GM12878 (cell line): ENCODE measurements at regions not wholly inside any gene's neighbourhood (a gene's known extent, or its start where the extent isn't known, plus 50 kb on each side); places are given as distances from the start of the nearest gene placed in this dataset.

Experiments used
- ATAC-seq: fragments of 200-7000 bp; cut with Tn5 transposase; 3 replicates; pipeline ENCODE4 v1.9.1; 2020; ENCODE audit warnings: mild to moderate bottlenecking, moderate library complexity
- BruUV-seq: library from RNA; stranded (reverse); fragments of 400-500 nt; replicated peaks from 2 replicates; lab custom pipeline; 2021; lab: Mats Ljungman, UMichigan
- CTCF ChIA-PET: fragments of 300-600 bp; sonication (Branson Sonifier 250); formaldehyde crosslinking; extraction: SDS; loops from one replicate; lab custom pipeline; 2021; ENCODE audit warnings: inconsistent platforms; lab: Yijun Ruan, JAX
- POLR2A ChIA-PET: fragments of 350-600 bp; formaldehyde crosslinking; extraction: SDS; loops from one replicate; lab custom pipeline; 2021; ENCODE audit warnings: inconsistent platforms; lab: Charles Lee
- RAD21 ChIA-PET: fragments of 300-600 bp; sonication (Branson Sonifier 250); formaldehyde crosslinking; loops from one replicate; lab custom pipeline; 2023; ENCODE audit warnings: antibody characterized with exemption; ENCODE audit not compliant: unreplicated experiment; lab: Charles Lee
- SMC1A ChIA-PET: fragments of 300-600 bp; sonication (Branson Sonifier 250); formaldehyde crosslinking; loops from one replicate; lab custom pipeline; 2023; ENCODE audit not compliant: unreplicated experiment, uncharacterized antibody; lab: Charles Lee
- DNase-seq: peaks from one replicate; pipeline ENCODE4 v3.0.0-alpha.2; 2011; ENCODE audit warnings: low read depth, low spot score
- FAIRE-seq: peaks from 3 replicates; lab custom pipeline; 2011; peaks lifted over from hg19 to GRCh38; lab: Jason Lieb, UNC
- H2AFZ ChIP-seq: 2 replicates; pipeline ENCODE4 v1.6.0; 2011; ENCODE audit warnings: low read depth, low read length, control low read depth; ENCODE audit not compliant: control insufficient read depth
- H3K27ac ChIP-seq: 2 replicates; pipeline ENCODE4 v1.5.1; 2011; ENCODE audit warnings: control low read depth; ENCODE audit not compliant: control insufficient read depth, insufficient read depth
- H3K27me3 ChIP-seq, 2 experiments: replicated peaks in 1 of 2; 2 replicates each; pipeline versions ENCODE4 v1.6.0 to v1.6.1; 2011; ENCODE audit warnings: low read length in 1 of 2; ENCODE audit not compliant: control insufficient read depth in 2 of 2, insufficient read depth in 2 of 2
- H3K36me3 ChIP-seq, 2 experiments: 2 replicates each; pipeline ENCODE4 v1.5.1; 2011; ENCODE audit warnings: low read length in 1 of 2; ENCODE audit not compliant: control insufficient read depth in 2 of 2, insufficient read depth in 2 of 2
- H3K4me1 ChIP-seq: 2 replicates; pipeline ENCODE4 v1.6.1; 2011; ENCODE audit warnings: mild to moderate bottlenecking, low read length, moderate library complexity, mixed read lengths; ENCODE audit not compliant: control insufficient read depth, insufficient read depth
- H3K4me2 ChIP-seq: 2 replicates; pipeline ENCODE4 v1.6.0; 2011; ENCODE audit warnings: control low read depth; ENCODE audit not compliant: control insufficient read depth, insufficient read depth
- H3K4me3 ChIP-seq: fragments of 200-600 bp; sonication (generic); 2 replicates; pipeline ENCODE4 v1.5.1; 2016
- H3K79me2 ChIP-seq: 2 replicates; pipeline ENCODE4 v1.6.0; 2011; ENCODE audit warnings: low read length; ENCODE audit not compliant: control insufficient read depth, insufficient read depth
- H3K9ac ChIP-seq: 2 replicates; pipeline ENCODE4 v1.8.0; 2011; ENCODE audit warnings: low read length, control low read depth, mixed read lengths; ENCODE audit not compliant: control insufficient read depth, insufficient read depth
- H3K9me3 ChIP-seq: replicated peaks from 3 replicates; pipeline ENCODE4 v1.5.1; 2011; ENCODE audit warnings: mild to moderate bottlenecking, low read length; ENCODE audit not compliant: control insufficient read depth, insufficient read depth
- H4K20me1 ChIP-seq: 2 replicates; pipeline ENCODE4 v1.6.0; 2011; ENCODE audit not compliant: control insufficient read depth, insufficient read depth
- BCLAF1 ChIP-seq: fragments of 450-650 bp; IDR thresholded peaks from 2 replicates; pipeline ENCODE4 v1.6.1; 2017; ENCODE audit warnings: antibody characterized with exemption, mild to moderate bottlenecking, moderate library complexity
- BHLHE40 ChIP-seq, 2 experiments: fragments of 450-650 bp in 1 of 2; IDR thresholded peaks; 2 replicates each; pipeline ENCODE4 v1.6.1; 2011 to 2017; ENCODE audit warnings: low read depth in 2 of 2, borderline replicate concordance in 1 of 2, improper control_type of control experiment in 1 of 2, low read length in 1 of 2, mild to moderate bottlenecking in 1 of 2
- CBX3 ChIP-seq: fragments of 200-600 bp; sonication (generic); IDR thresholded peaks from 2 replicates; pipeline ENCODE4 v1.6.1; 2016; ENCODE audit warnings: low read depth, borderline replicate concordance
- CHD1 ChIP-seq: IDR thresholded peaks from 2 replicates; pipeline ENCODE4 v1.6.1; 2012; ENCODE audit warnings: low read depth, low read length, improper control_type of control experiment
- E2F8 ChIP-seq: fragments of 450-650 bp; IDR thresholded peaks from 2 replicates; pipeline ENCODE4 v1.6.1; 2018; ENCODE audit warnings: mild to moderate bottlenecking, low read depth, moderate library complexity; ENCODE audit not compliant: partially characterized antibody
- ETV6 ChIP-seq, 2 experiments: fragments of 450-650 bp in 1 of 2; IDR thresholded peaks in 1 of 2; conservative IDR thresholded peaks in 1 of 2; 2 replicates each; pipeline ENCODE4 v1.6.1; 2014; ENCODE audit warnings: antibody characterized with exemption in 1 of 2, borderline replicate concordance in 1 of 2, low read depth in 1 of 2, mild to moderate bottlenecking in 1 of 2, moderate library complexity in 1 of 2
- FOXM1 ChIP-seq: IDR thresholded peaks from 2 replicates; pipeline ENCODE4 v1.6.1; 2012; ENCODE audit warnings: low read depth, mild to moderate bottlenecking, inconsistent platforms, low read length, moderate library complexity
- JUND ChIP-seq: IDR thresholded peaks from 2 replicates; pipeline ENCODE4 v1.6.1; 2012; ENCODE audit warnings: low read depth, mild to moderate bottlenecking, low read length, improper control_type of control experiment, moderate library complexity
- MYB ChIP-seq: fragments of 150-350 bp; IDR thresholded peaks from 2 replicates; pipeline ENCODE4 v1.6.1; 2014; ENCODE audit warnings: mild to moderate bottlenecking, low read depth, low read length, borderline replicate concordance
- NKRF ChIP-seq: fragments of 450-650 bp; conservative IDR thresholded peaks from 2 replicates; pipeline ENCODE4 v1.6.1; 2017; ENCODE audit warnings: mild to moderate bottlenecking, moderate library complexity
- POLR2AphosphoS5 ChIP-seq: IDR thresholded peaks from 2 replicates; pipeline ENCODE4 v1.6.1; 2011; ENCODE audit warnings: mild to moderate bottlenecking, low read length, inconsistent platforms
- SMC3 ChIP-seq: IDR thresholded peaks from 2 replicates; pipeline ENCODE4 v1.6.1; 2011; ENCODE audit warnings: low read length, improper control_type of control experiment, borderline replicate concordance
- ZNF24 ChIP-seq: fragments of 450-650 bp; IDR thresholded peaks from 2 replicates; pipeline ENCODE4 v1.6.1; 2017; ENCODE audit warnings: antibody characterized with exemption, mild to moderate bottlenecking
- ZNF274 ChIP-seq: IDR thresholded peaks from one replicate; pipeline ENCODE4 v1.8.0; 2011; ENCODE audit not compliant: insufficient read length, insufficient read depth
- WGBS: methylation state at CpG from one replicate; pipeline ENCODE4 v1.1.6; 2016; ENCODE audit warnings: low lambda C conversion rate; ENCODE audit not compliant: insufficient replicate concordance, insufficient coverage; ENCODE audit errors: missing lambda C conversion rate; 5-methylcytosine and 5-hydroxymethylcytosine counted together
- in situ Hi-C: fragments of 300-500 bp; cut with MboI; formaldehyde crosslinking; loops from 9 replicates; pipeline ENCODE4 v1.14.3; 2018; ENCODE audit warnings: mixed read lengths
- intact Hi-C: fragments of 100-400 bp; cut with micrococcal nuclease; formaldehyde crosslinking; loops from one replicate; pipeline ENCODE4 v1.14.2; 2022; ENCODE audit not compliant: unreplicated experiment
- TF ChIP-seq, protein P1 (sequence below): fragments of 450-650 bp; IDR thresholded peaks from 2 replicates; pipeline ENCODE4 v1.6.1; 2017; ENCODE audit warnings: mild to moderate bottlenecking

GRCh38 chr4:12679217-12679616 lies 804.9 kb downstream of the RAB28 start:
- RAD21 ChIA-PET = no interaction called here
- TF ChIP-seq ZNF24 (no peak), ZNF274 (no peak), ETV6 (conservative IDR thresholded peaks at IDR 0.05 in 1 of 2, IDR thresholded peaks at IDR 0.05 in 1 of 2; ENCODE audit: borderline replicate concordance in 1 of 2, low read depth in 1 of 2) (no peak), SMC3 (peak; percentile 40; the same call in 1 of the 2 replicates), JUND (no peak), E2F8 (no peak), BHLHE40 (IDR thresholded peaks at IDR 0.05; ENCODE audit: borderline replicate concordance in 1 of 2, low read depth in 2 of 2, low read length in 1 of 2) (no peak), BCLAF1 (no peak), POLR2AphosphoS5 (no peak), MYB (no peak), CBX3 (no peak), NKRF (no peak), FOXM1 (no peak), CHD1 (no peak)
- TF ChIP-seq, protein P1, sequence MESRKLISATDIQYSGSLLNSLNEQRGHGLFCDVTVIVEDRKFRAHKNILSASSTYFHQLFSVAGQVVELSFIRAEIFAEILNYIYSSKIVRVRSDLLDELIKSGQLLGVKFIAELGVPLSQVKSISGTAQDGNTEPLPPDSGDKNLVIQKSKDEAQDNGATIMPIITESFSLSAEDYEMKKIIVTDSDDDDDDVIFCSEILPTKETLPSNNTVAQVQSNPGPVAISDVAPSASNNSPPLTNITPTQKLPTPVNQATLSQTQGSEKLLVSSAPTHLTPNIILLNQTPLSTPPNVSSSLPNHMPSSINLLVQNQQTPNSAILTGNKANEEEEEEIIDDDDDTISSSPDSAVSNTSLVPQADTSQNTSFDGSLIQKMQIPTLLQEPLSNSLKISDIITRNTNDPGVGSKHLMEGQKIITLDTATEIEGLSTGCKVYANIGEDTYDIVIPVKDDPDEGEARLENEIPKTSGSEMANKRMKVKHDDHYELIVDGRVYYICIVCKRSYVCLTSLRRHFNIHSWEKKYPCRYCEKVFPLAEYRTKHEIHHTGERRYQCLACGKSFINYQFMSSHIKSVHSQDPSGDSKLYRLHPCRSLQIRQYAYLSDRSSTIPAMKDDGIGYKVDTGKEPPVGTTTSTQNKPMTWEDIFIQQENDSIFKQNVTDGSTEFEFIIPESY = no peak

More at GRCh38 chr4:12679217-12679616, 804.9 kb downstream of the RAB28 start:
- Histone ChIP-seq H2AFZ (no peak overlapping the region), H3K4me1 (no peaks in the 10 kb centered on the region), H3K27me3 (no peaks in the 10 kb centered on the region), H3K4me2 (no peak overlapping the region), H3K36me3 (no peaks in the 10 kb centered on the region), H3K79me2 (no peaks in the 10 kb centered on the region), H3K9me3 (no peaks in the 10 kb centered on the region), H3K4me3 (no peak overlapping the region), H4K20me1 (no peaks in the 10 kb centered on the region), H3K9ac (no peak overlapping the region), H3K27ac (no peak overlapping the region)
- in situ Hi-C loops (no loop called here), intact Hi-C loops (loop anchor here (1.0 kb wide), 1 partner anchor 45 kb away; no protein-coding TSS in a partner anchor)
- ChIA-PET CTCF (interaction anchor here (1.6 to 2.7 kb wide), 2 partner anchors 45 to 51 kb away, joined by 4 to 15 read pairs; no protein-coding TSS in a partner anchor), SMC1A (no interaction called here), POLR2A (no interaction called here)
- no TSS peak for BruUV-seq
- ATAC-seq (no peak), DNase-seq (no peak), FAIRE-seq (no peak)
- 0% methylated on average over 2 of the region's 2 CpGs for WGBS
